ENCODE measurements at regions not wholly inside any gene's neighbourhood (a gene's known extent, or its start where the extent isn't known, plus 50 kb on each side); places are given as distances from the start of the nearest gene placed in this dataset.
"Not testable (repeated sequence)": the region's sequence is repeated elsewhere in the genome, so short reads cannot be mapped to it uniquely, and the experiment has no call there.

GRCh38 chr2:56816666-56817065, 632.9 kb downstream of the CCDC85A start:
- no peaks in the 10 kb centered on the region for H4K20me1 ChIP-seq (ENCODE audit: insufficient read depth)
- H3K4me2 ChIP-seq, result no peak overlapping the region
- H3F3A ChIP-seq (ENCODE audit: insufficient read depth, low read depth), result no peaks in the 10 kb centered on the region
- H3K27ac ChIP-seq, result no peak overlapping the region
- BruUV-seq (replicated peaks), result no TSS peak
- no peak for TF ChIP-seq EZH2 (IDR thresholded peaks at IDR 0.05; ENCODE audit: low read depth)
- TF ChIP-seq CTCF (conservative IDR thresholded peaks at IDR 0.05), result no peak
- H3K4me1 ChIP-seq (replicated peaks; ENCODE audit: insufficient read depth), result no peaks in the 10 kb centered on the region
- no peaks in the 10 kb centered on the region for H3K36me3 ChIP-seq (ENCODE audit: low read depth)
- H3K9me3 ChIP-seq (ENCODE audit: insufficient read depth, low read depth), result no peaks in the 10 kb centered on the region
- no peak overlapping the region; the same call in 1 of the 2 replicates for H2AFZ ChIP-seq
- H3K27me3 ChIP-seq (ENCODE audit: insufficient read depth, low read depth), result no peaks in the 10 kb centered on the region
- ChIA-PET POLR2A (ENCODE audit: unreplicated experiment) (no interaction called here), CTCF (no interaction called here)
- H3K79me2 ChIP-seq (ENCODE audit: low read depth), result no peaks in the 10 kb centered on the region
- no peak for DNase-seq
- H3K9me2 ChIP-seq (ENCODE audit: insufficient read depth), result 0 out of 2 replicates have a peak, but pooled peaks cover 2% of the 10 kb centered on the region
- no peak overlapping the region for H3K4me3 ChIP-seq
- intact Hi-C loops (cut with micrococcal nuclease; ENCODE audit: unreplicated experiment), result no loop called here

- H3K36me3 ChIP-seq (ENCODE audit: low read depth), result no peaks in the 10 kb centered on the region
- no peaks in the 10 kb centered on the region for H3K9me2 ChIP-seq (ENCODE audit: insufficient read depth)
- POLR2A ChIA-PET (ENCODE audit: unreplicated experiment), result no interaction called here
Measured at GRCh38 chr2:56831780-56832179, 648.0 kb downstream of the CCDC85A start.

GRCh38 chr2:56834686-56835085, 650.9 kb downstream of the CCDC85A start:
- H3K4me1 ChIP-seq (replicated peaks; ENCODE audit: insufficient read depth), result no peaks in the 10 kb centered on the region
- DNase-seq, result no peak
- no peaks in the 10 kb centered on the region for H3K36me3 ChIP-seq (ENCODE audit: low read depth)
- TF ChIP-seq CTCF (conservative IDR thresholded peaks at IDR 0.05) (no peak), EZH2 (IDR thresholded peaks at IDR 0.05; ENCODE audit: low read depth) (no peak)
- no peak overlapping the region for H2AFZ ChIP-seq
- H4K20me1 ChIP-seq (ENCODE audit: insufficient read depth), result no peaks in the 10 kb centered on the region
- H3F3A ChIP-seq (ENCODE audit: insufficient read depth, low read depth), result no peaks in the 10 kb centered on the region
- ChIA-PET POLR2A (ENCODE audit: unreplicated experiment) (no interaction called here), CTCF (no interaction called here)
- no peak overlapping the region for H3K4me3 ChIP-seq
- no peak overlapping the region for H3K4me2 ChIP-seq
- no peak overlapping the region for H3K27ac ChIP-seq
- intact Hi-C loops (cut with micrococcal nuclease; ENCODE audit: unreplicated experiment), result no loop called here
- BruUV-seq (replicated peaks), result no TSS peak
- no peaks in the 10 kb centered on the region; the same call in 1 of the 2 replicates for H3K9me3 ChIP-seq (ENCODE audit: insufficient read depth, low read depth)
- H3K79me2 ChIP-seq (ENCODE audit: low read depth), result no peaks in the 10 kb centered on the region
- no peaks in the 10 kb centered on the region for H3K27me3 ChIP-seq (ENCODE audit: insufficient read depth, low read depth)
- H3K9me2 ChIP-seq (ENCODE audit: insufficient read depth), result no peaks in the 10 kb centered on the region

More at GRCh38 chr2:56831780-56832179, 648.0 kb downstream of the CCDC85A start:
- Histone ChIP-seq H3K9me3 (ENCODE audit: insufficient read depth, low read depth) (no peaks in the 10 kb centered on the region; the same call in 1 of the 2 replicates), H2AFZ (no peak overlapping the region), H3K4me2 (no peak overlapping the region), H3K79me2 (ENCODE audit: low read depth) (no peaks in the 10 kb centered on the region), H3F3A (ENCODE audit: insufficient read depth, low read depth) (no peaks in the 10 kb centered on the region), H3K27ac (no peak overlapping the region), H3K27me3 (ENCODE audit: insufficient read depth, low read depth) (no peaks in the 10 kb centered on the region), H3K4me3 (no peak overlapping the region), H4K20me1 (ENCODE audit: insufficient read depth) (no peaks in the 10 kb centered on the region), H3K4me1 (replicated peaks; ENCODE audit: insufficient read depth) (no peaks in the 10 kb centered on the region)
- DNase-seq, result no peak
- CTCF ChIA-PET, result no interaction called here
- TF ChIP-seq EZH2 (IDR thresholded peaks at IDR 0.05; ENCODE audit: low read depth) (no peak), CTCF (conservative IDR thresholded peaks at IDR 0.05) (no peak)
- intact Hi-C loops (cut with micrococcal nuclease; ENCODE audit: unreplicated experiment), result no loop called here
- BruUV-seq (replicated peaks), result no TSS peak

GRCh38 chr2:56840009-56840408, 656.2 kb downstream of the CCDC85A start:
- H2AFZ ChIP-seq; H3K27me3 ChIP-seq (ENCODE audit: insufficient read depth, low read depth); H3K79me2 ChIP-seq (ENCODE audit: low read depth); intact Hi-C loops (cut with micrococcal nuclease; ENCODE audit: unreplicated experiment); H4K20me1 ChIP-seq (ENCODE audit: insufficient read depth); BruUV-seq (replicated peaks); POLR2A ChIA-PET (ENCODE audit: unreplicated experiment); H3K9me3 ChIP-seq (ENCODE audit: insufficient read depth, low read depth); H3K4me2 ChIP-seq; H3F3A ChIP-seq (ENCODE audit: insufficient read depth, low read depth); H3K4me1 ChIP-seq (replicated peaks; ENCODE audit: insufficient read depth); H3K36me3 ChIP-seq (ENCODE audit: low read depth); H3K9me2 ChIP-seq (ENCODE audit: insufficient read depth); CTCF ChIA-PET; DNase-seq; H3K27ac ChIP-seq; H3K4me3 ChIP-seq: not testable (repeated sequence)

Data from PC-9 (cell line).